ENCODE measurements at regions not wholly inside any gene's neighbourhood (a gene's known extent, or its start where the extent isn't known, plus 50 kb on each side); places are given as distances from the start of the nearest gene placed in this dataset.

- H3K27ac Mint-ChIP-seq: no peak overlapping the region
- H3K4me3 Mint-ChIP-seq: no peak overlapping the region
- no peaks in the 10 kb centered on the region for H3K4me1 Mint-ChIP-seq
- no peak for DNase-seq
- H3K27me3 Mint-ChIP-seq (ENCODE audit: low read depth in 3 of 3): peaks cover 0 to 1% (median 0%) of the 10 kb centered on the region in 3 donors
- peaks cover 10 to 38% (median 15%) of the 10 kb centered on the region in 6 donors for H3K9me3 Mint-ChIP-seq
- no peaks in the 10 kb centered on the region for H3K36me3 Mint-ChIP-seq
Measured at GRCh38 chr15:46555547-46555946, 920.7 kb downstream of the SQOR start.

DNA sequence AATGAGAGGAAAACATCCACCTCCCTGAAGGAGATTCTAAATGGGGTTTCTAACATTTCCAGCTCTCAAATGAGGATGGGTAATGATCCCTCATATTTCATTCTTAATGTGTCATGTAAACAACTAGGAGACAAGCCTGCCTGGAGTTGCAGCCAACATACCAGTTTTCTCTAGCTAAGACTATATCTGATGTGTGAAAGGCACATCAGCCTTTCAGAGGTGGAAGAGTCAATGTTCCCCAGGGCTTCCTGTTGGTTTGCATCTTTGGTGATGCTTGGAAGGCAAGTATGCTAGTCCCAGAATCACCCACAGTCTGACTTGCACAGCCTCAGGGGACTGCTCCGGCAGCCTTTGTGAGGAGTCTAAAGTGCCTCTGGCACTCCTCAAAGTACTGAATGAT, 921.2 kb downstream of the SQOR start:
- Mint-ChIP-seq H3K27me3 (ENCODE audit: low read depth in 3 of 3) (peaks cover 0 to 1% (median 0%) of the 10 kb centered on the region in 3 donors), H3K9me3 (peaks cover 12 to 41% (median 16%) of the 10 kb centered on the region in 6 donors), H3K4me1 (no peaks in the 10 kb centered on the region), H3K36me3 (peaks cover 0 to under 1% (median 0%) of the 10 kb centered on the region in 3 donors), H3K4me3 (no peak overlapping the region), H3K27ac (no peak overlapping the region)
- DNase-seq: no peak

- Mint-ChIP-seq H3K27ac (no peak overlapping the region), H3K27me3 (ENCODE audit: low read depth in 3 of 3) (peaks cover 0 to 1% (median 0%) of the 10 kb centered on the region in 3 donors), H3K4me1 (no peaks in the 10 kb centered on the region), H3K36me3 (peaks cover 0 to 3% (median 0%) of the 10 kb centered on the region in 3 donors), H3K4me3 (no peak overlapping the region), H3K9me3 (peaks cover 15 to 46% (median 21%) of the 10 kb centered on the region in 6 donors)
- DNase-seq: no peak
Measured at GRCh38 chr15:46556559-46557379, 921.9 kb downstream of the SQOR start.

DNA sequence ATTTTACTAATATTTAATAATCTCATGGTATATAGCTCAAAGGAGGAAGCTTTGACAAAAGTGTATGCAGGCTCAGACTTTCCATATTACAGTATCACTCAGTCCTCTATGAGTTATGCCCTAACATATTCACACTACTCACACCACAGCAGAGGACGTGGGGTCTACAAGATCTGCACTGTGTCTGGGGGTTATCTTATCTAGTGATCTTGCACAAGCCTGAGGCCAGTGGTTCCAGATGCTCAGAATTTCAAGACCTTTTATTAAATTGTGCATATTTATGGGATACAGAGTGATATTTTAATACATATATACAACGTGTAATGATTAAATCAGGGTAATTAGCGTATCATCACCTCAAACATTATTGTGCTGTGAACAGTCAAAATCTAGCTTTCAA, 933.1 kb downstream of the SQOR start:
- no peaks in the 10 kb centered on the region for H3K36me3 Mint-ChIP-seq
- no peaks in the 10 kb centered on the region for H3K4me1 Mint-ChIP-seq
- no peak overlapping the region for H3K4me3 Mint-ChIP-seq
- H3K9me3 Mint-ChIP-seq: peaks cover 4 to 52% (median 24%) of the 10 kb centered on the region in 6 donors
- no peak overlapping the region for H3K27ac Mint-ChIP-seq
- no peak for DNase-seq
- H3K27me3 Mint-ChIP-seq (ENCODE audit: low read depth in 3 of 3): peaks cover 0 to 1% (median 0%) of the 10 kb centered on the region in 3 donors

GRCh38 chr15:46569781-46570180, 935.0 kb downstream of the SQOR start:
- H3K9me3 Mint-ChIP-seq: peaks cover 9 to 38% (median 22%) of the 10 kb centered on the region in 6 donors
- DNase-seq: no peak
- no peaks in the 10 kb centered on the region for H3K4me1 Mint-ChIP-seq
- H3K27ac Mint-ChIP-seq: no peak overlapping the region
- no peaks in the 10 kb centered on the region for H3K36me3 Mint-ChIP-seq
- no peak overlapping the region for H3K4me3 Mint-ChIP-seq
- peaks cover 0 to 1% (median 0%) of the 10 kb centered on the region in 3 donors for H3K27me3 Mint-ChIP-seq (ENCODE audit: low read depth in 3 of 3)

DNA sequence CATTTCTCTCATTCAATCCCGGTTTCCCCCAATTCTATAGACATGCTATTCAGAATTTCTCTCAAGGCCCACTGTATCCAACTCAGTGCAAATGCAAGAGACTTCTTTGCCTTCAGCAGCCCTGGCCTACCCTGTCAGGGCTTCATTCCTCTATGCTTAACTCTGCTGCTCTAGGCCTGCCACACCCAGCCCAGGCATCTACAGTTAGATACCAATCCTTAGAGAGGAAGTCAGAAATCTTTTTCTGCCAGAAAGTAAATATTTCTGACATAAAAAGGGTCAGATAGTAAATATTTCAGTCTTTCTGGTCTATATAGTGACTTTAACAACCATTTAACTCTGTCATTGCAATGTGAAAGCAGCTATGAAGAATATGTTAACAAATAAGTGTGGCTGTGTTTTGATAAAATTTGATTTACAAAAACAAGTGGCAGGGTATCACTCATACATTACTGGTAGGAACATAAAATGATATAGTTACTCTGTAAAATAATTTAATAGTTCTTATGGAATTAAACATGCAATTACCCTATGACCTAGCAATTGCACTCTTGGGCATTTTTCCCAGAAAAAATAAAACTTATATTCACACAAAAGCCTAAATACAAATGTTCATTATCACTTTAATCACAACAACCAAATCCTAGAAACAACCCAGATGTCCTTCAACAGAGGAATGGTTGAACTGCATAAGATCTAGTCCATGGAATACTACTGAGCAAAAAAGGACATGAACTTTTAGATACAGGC, 942.0 kb downstream of the SQOR start:
- H3K36me3 Mint-ChIP-seq: no peaks in the 10 kb centered on the region
- no peak for DNase-seq
- peaks cover 11 to 43% (median 20%) of the 10 kb centered on the region in 6 donors for H3K9me3 Mint-ChIP-seq
- H3K27ac Mint-ChIP-seq: no peak overlapping the region
- H3K27me3 Mint-ChIP-seq (ENCODE audit: low read depth in 3 of 3): peaks cover 0 to 2% (median 0%) of the 10 kb centered on the region in 3 donors
- H3K4me1 Mint-ChIP-seq: no peaks in the 10 kb centered on the region
- no peak overlapping the region for H3K4me3 Mint-ChIP-seq

DNA sequence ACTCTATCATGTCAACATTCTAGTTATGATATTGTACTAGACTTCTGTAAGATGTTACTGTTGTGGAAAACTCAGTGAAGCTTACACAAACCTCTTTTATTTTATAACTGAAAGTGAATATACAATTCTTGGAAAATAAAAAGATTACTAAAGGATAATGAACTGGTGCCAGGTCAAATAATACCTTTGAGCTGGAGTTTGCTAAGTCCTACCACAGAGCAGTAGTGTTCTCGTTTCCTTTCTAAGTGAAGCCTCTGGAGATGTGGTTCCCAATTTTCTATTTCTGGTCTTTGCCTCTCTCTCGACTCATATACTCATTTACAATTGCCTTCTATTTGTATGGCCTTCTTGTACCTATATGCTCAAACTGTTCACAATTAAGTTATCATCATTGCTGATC, 942.9 kb downstream of the SQOR start:
- Mint-ChIP-seq H3K27ac (no peak overlapping the region), H3K9me3 (peaks cover 12 to 43% (median 16%) of the 10 kb centered on the region in 6 donors), H3K36me3 (no peaks in the 10 kb centered on the region), H3K27me3 (ENCODE audit: low read depth in 3 of 3) (peaks cover 0 to 2% (median 0%) of the 10 kb centered on the region in 3 donors), H3K4me1 (no peaks in the 10 kb centered on the region), H3K4me3 (no peak overlapping the region)
- DNase-seq: no peak

DNA sequence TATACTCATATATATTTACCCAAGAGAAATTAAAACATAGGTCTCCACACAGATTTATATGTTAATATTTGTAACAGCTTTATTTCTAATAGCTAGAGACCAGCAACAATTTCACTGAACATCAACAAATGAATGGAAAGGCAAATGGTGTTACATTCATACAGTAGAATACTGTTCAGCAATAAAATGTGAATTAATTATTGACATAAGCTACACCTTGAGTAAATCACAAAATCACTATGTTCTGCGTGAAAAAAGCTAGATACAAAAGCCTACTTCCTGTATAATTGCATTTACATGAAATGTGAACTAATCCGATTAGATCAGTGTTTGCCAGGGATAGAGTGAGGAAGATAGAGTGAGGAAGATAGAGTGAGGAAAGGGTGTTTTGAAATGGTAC, 945.7 kb downstream of the SQOR start:
- DNase-seq: no peak
- Mint-ChIP-seq H3K36me3 (no peaks in the 10 kb centered on the region), H3K4me3 (no peak overlapping the region), H3K27ac (no peak overlapping the region), H3K4me1 (no peaks in the 10 kb centered on the region), H3K27me3 (ENCODE audit: low read depth in 3 of 3) (peaks cover 0 to 2% (median 0%) of the 10 kb centered on the region in 3 donors), H3K9me3 (peaks cover 9 to 61% (median 15%) of the 10 kb centered on the region in 6 donors)

DNA sequence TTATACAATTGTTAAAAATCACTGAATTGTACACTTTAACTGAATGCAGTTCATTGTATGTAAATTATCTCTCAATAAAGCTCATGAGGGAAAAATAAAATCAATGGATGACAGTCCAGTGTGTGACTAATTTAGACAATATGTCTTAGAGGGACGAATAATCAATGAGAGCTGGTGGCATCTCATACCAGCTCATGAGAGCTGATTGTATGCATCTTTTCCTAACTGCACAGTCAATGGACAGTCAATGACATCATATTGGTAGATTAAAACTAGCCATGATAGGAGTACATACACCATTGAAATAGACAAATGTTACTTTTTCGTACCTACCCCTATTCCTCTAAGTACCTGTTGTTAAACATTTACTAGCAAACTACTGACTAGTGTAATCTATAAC, 946.1 kb downstream of the SQOR start:
- H3K4me1 Mint-ChIP-seq: no peaks in the 10 kb centered on the region
- H3K36me3 Mint-ChIP-seq: no peaks in the 10 kb centered on the region
- H3K27ac Mint-ChIP-seq: no peak overlapping the region
- peaks cover 0 to 2% (median 0%) of the 10 kb centered on the region in 3 donors for H3K27me3 Mint-ChIP-seq (ENCODE audit: low read depth in 3 of 3)
- DNase-seq: no peak
- peaks cover 9 to 57% (median 14%) of the 10 kb centered on the region in 6 donors for H3K9me3 Mint-ChIP-seq
- H3K4me3 Mint-ChIP-seq: no peak overlapping the region

GRCh38 chr15:46589088-46589487, 954.3 kb downstream of the SQOR start:
- Mint-ChIP-seq H3K36me3 (no peaks in the 10 kb centered on the region), H3K27me3 (ENCODE audit: low read depth in 3 of 3) (peaks cover 0 to 4% (median 1%) of the 10 kb centered on the region in 3 donors), H3K9me3 (peaks cover 17 to 64% (median 27%) of the 10 kb centered on the region in 6 donors), H3K4me1 (no peaks in the 10 kb centered on the region), H3K4me3 (no peak overlapping the region), H3K27ac (no peak overlapping the region)
- no peak for DNase-seq

DNA sequence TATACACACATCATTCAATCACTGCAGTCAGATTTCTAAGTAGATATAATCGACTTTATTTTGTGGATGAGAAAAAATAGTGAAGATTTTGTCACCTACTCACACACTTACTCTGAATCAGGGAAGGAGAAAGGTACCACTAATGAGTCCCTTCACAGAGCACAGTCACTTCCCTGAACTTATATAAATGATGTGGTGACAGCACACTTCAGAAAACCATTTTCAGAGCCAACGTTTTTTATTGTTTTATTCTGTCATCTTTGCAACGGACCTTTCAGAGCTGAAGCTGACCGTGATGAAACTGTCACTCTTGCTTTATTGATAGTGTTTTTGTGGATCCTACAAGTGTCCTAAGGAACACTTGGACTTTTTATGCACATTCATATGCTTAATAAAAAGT, 956.6 kb downstream of the SQOR start:
- H3K27ac Mint-ChIP-seq: no peak overlapping the region
- no peaks in the 10 kb centered on the region for H3K36me3 Mint-ChIP-seq
- H3K27me3 Mint-ChIP-seq (ENCODE audit: low read depth in 3 of 3): peaks cover 0 to 4% (median 1%) of the 10 kb centered on the region in 3 donors
- H3K4me3 Mint-ChIP-seq: no peak overlapping the region
- no peaks in the 10 kb centered on the region for H3K4me1 Mint-ChIP-seq
- peaks cover 18 to 71% (median 30%) of the 10 kb centered on the region in 6 donors for H3K9me3 Mint-ChIP-seq
- no peak for DNase-seq

DNA sequence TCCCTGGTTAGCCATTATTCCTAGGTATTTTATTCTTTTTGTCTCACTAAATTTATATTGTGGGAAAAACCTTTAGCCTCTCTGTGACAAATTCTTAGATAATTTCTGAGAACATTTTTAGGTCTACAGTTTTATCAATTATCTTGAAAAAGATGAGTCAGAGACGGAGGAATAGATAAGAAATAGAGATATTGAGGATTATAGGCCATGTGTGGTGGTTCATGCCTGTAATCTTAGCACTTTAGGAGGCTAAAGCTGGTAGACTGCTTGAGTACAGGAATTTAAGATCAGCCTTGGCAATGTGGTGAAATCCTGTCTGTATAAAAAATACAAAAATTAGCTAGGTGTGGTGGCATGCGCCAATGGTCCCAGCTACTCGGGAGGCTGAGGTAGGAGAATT, 960.2 kb downstream of the SQOR start:
- Mint-ChIP-seq H3K27ac (no peak overlapping the region), H3K4me1 (no peaks in the 10 kb centered on the region), H3K27me3 (ENCODE audit: low read depth in 3 of 3) (peaks cover 0 to 2% (median 0%) of the 10 kb centered on the region in 3 donors), H3K9me3 (peaks cover 13 to 66% (median 28%) of the 10 kb centered on the region in 6 donors), H3K36me3 (peaks cover 0 to 4% (median 0%) of the 10 kb centered on the region in 3 donors), H3K4me3 (no peak overlapping the region)
- DNase-seq: no peak

DNA sequence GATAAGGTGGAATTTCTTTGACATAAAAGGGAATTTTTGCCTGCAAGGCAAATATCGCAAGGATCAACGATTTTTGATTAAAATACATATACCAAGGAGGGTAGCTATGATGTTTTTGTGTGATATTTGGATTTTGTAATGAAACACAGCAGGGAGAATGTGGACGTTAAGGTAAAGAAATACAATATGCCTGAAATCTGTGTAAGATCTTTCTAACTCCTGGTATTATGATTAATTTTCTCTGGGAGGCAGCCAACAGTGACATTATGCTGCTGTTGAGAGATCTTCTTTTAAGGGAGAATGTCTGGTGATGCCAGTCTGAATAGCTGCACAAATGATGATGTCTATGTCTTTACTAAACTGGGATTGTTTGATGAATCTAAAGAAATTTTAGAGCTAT, 972.2 kb downstream of the SQOR start:
- H3K27me3 Mint-ChIP-seq (ENCODE audit: low read depth in 3 of 3): peaks cover 0 to 3% (median 0%) of the 10 kb centered on the region in 3 donors
- no peaks in the 10 kb centered on the region for H3K36me3 Mint-ChIP-seq
- H3K4me1 Mint-ChIP-seq: no peaks in the 10 kb centered on the region
- no peak overlapping the region for H3K27ac Mint-ChIP-seq
- H3K9me3 Mint-ChIP-seq: peaks cover 10 to 46% (median 15%) of the 10 kb centered on the region in 6 donors
- no peak for DNase-seq
- no peak overlapping the region for H3K4me3 Mint-ChIP-seq

DNA sequence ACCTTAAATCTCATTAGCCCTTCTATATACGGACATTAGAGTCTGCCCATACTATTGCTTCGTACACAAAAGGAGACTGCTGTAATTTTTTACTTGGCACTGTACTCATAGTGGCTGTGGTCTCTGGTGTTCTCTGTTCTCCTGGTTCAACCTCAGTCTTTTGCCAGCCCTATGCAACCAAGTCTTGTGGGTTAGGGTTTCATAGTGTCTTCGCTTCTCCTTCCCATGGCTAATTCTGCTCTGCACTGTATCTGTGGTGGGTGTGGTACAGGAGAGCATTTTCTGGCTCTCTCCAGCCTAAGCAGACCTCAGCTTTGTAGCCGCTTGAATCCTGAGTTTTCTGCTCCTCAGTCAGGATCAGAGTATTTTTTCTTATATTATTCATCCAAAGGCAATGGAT, 981.2 kb downstream of the SQOR start:
- Mint-ChIP-seq H3K4me1 (no peaks in the 10 kb centered on the region), H3K36me3 (no peaks in the 10 kb centered on the region), H3K27ac (no peak overlapping the region), H3K4me3 (no peak overlapping the region), H3K27me3 (ENCODE audit: low read depth in 3 of 3) (no peaks in the 10 kb centered on the region), H3K9me3 (peaks cover 2 to 40% (median 22%) of the 10 kb centered on the region in 6 donors)
- no peak for DNase-seq
